A549 (cell line): ENCODE measurements at regions not wholly inside any gene's neighbourhood (a gene's known extent, or its start where the extent isn't known, plus 50 kb on each side); places are given as distances from the start of the nearest gene placed in this dataset.

Source experiments
- CEBPB ChIP-seq, 2 experiments: fragments of >200 bp in 1 of 2; sonication (Bioruptor Twin) in 1 of 2; formaldehyde crosslinking in 1 of 2; IDR thresholded peaks; 2 replicates each; pipeline ENCODE4 v1.6.1; 2012 to 2016
- MAX ChIP-seq: IDR thresholded peaks from 2 replicates; pipeline ENCODE4 v1.6.1; 2012

DNA sequence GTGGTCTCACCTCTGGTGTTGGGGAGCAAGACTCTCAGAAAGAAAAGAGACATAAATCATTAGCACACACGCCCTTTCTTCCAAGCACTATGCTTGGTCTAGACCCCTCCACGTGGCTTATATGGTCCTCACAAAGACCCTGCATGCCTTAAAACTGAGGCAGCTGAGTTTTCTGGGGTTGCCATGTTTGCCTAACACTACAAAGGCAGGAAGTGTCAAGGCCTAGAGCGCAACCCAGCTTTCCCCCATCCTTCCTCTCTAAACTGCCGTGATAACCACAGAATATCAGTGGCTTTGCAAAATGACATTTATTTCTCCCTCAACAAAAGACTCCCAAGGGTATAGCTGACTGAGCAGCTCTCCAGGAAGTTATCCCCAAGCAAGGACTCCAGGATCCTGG is 146.5 kb upstream of the TOP1 start:
- no peak for TF ChIP-seq MAX
- TF ChIP-seq CEBPB (IDR thresholded peaks at IDR 0.05): no peak
